CD14-positive monocyte (primary cell): ENCODE measurements at regions not wholly inside any gene's neighbourhood (a gene's known extent, or its start where the extent isn't known, plus 50 kb on each side); places are given as distances from the start of the nearest gene placed in this dataset.

ENCODE experiments used
- DNase-seq, 3 donors: peaks; one replicate each; pipeline ENCODE4 v3.0.0-alpha.2; 2011 to 2022
- H2AFZ ChIP-seq: 2 replicates; pipeline ENCODE4 v1.6.0; 2012; ENCODE audit warnings: mild to moderate bottlenecking, low read depth, low read length, inconsistent platforms; ENCODE audit not compliant: insufficient read depth, poor library complexity, severe bottlenecking
- H3K27ac ChIP-seq, 2 donors: 1 replicate in 1 of 2; 2 replicates in 1 of 2; pipeline ENCODE4 v1.5.1; 2012 to 2013; ENCODE audit warnings: low read length in 2 of 2, control low read depth in 1 of 2, inconsistent platforms in 1 of 2, low read depth in 1 of 2, mild to moderate bottlenecking in 1 of 2
- H3K27me3 ChIP-seq, 2 donors: one replicate each; pipeline versions ENCODE4 v1.6.0 to v1.6.1; 2011 to 2013; ENCODE audit warnings: low read length in 2 of 2; ENCODE audit not compliant: control insufficient read depth in 2 of 2, insufficient read depth in 2 of 2
- H3K36me3 ChIP-seq, 2 donors: replicated peaks in 1 of 2; 1 replicate in 1 of 2; 2 replicates in 1 of 2; pipeline versions ENCODE4 v1.5.1 to v1.6.1; 2012 to 2013; ENCODE audit warnings: low read length in 2 of 2, control low read depth in 1 of 2, inconsistent platforms in 1 of 2, mild to moderate bottlenecking in 1 of 2; ENCODE audit not compliant: insufficient read depth in 2 of 2, control insufficient read depth in 1 of 2
- H3K4me1 ChIP-seq, 2 donors: 1 replicate in 1 of 2; 2 replicates in 1 of 2; pipeline versions ENCODE4 v1.5.1 to v1.6.1; 2012 to 2013; ENCODE audit warnings: low read length in 2 of 2, control low read depth in 1 of 2, inconsistent platforms in 1 of 2, mild to moderate bottlenecking in 1 of 2, moderate library complexity in 1 of 2; ENCODE audit not compliant: insufficient read depth in 2 of 2, control insufficient read depth in 1 of 2
- H3K4me2 ChIP-seq: replicated peaks from 2 replicates; pipeline ENCODE3; 2012; ENCODE audit warnings: low read length, moderate library complexity, mild to moderate bottlenecking; ENCODE audit not compliant: poor library complexity, severe bottlenecking; ENCODE audit errors: extremely low read depth
- H3K4me3 ChIP-seq, 3 experiments: fragments of 200-600 bp in 1 of 3; sonication (generic) in 1 of 3; replicated peaks in 1 of 3; 1 replicate in 2 of 3; 2 replicates in 1 of 3; pipeline ENCODE4 v1.5.1; 2011 to 2013; ENCODE audit warnings: low read length in 3 of 3, mild to moderate bottlenecking in 3 of 3, control low read depth in 2 of 3, low read depth in 2 of 3, inconsistent platforms in 1 of 3, moderate library complexity in 1 of 3
- H3K79me2 ChIP-seq: 2 replicates; pipeline ENCODE4 v1.6.0; 2012; ENCODE audit warnings: mild to moderate bottlenecking, control low read depth, inconsistent platforms, low read length, moderate library complexity; ENCODE audit not compliant: insufficient read depth
- H3K9ac ChIP-seq: 2 replicates; pipeline ENCODE4 v1.6.0; 2017; ENCODE audit warnings: low read length, mild to moderate bottlenecking; ENCODE audit not compliant: insufficient read depth, poor library complexity, severe bottlenecking
- H3K9me3 ChIP-seq, 2 donors: replicated peaks in 1 of 2; 1 replicate in 1 of 2; 2 replicates in 1 of 2; pipeline versions ENCODE4 v1.5.1 to v1.6.1; 2012 to 2013; ENCODE audit warnings: low read length in 2 of 2, control low read depth in 1 of 2; ENCODE audit not compliant: control insufficient read depth in 1 of 2, insufficient read depth in 1 of 2
- H4K20me1 ChIP-seq: 2 replicates; pipeline ENCODE4 v1.6.0; 2012; ENCODE audit warnings: mild to moderate bottlenecking, low read length, control low read depth, moderate library complexity; ENCODE audit not compliant: insufficient read depth
- H3K27ac Mint-ChIP-seq, 7 donors: one replicate each; pipeline ENCODE4 v1.8.0; 2020; ENCODE audit warnings: mild to moderate bottlenecking in 7 of 7, mixed read lengths in 7 of 7, moderate library complexity in 6 of 7, inconsistent platforms in 2 of 7
- H3K27me3 Mint-ChIP-seq, 3 donors: one replicate each; pipeline ENCODE4 v1.8.0; 2021 to 2022; ENCODE audit warnings: low read depth in 3 of 3, mild to moderate bottlenecking in 3 of 3, mixed read lengths in 3 of 3, moderate library complexity in 3 of 3, inconsistent platforms in 1 of 3
- H3K36me3 Mint-ChIP-seq, 2 donors: one replicate each; pipeline ENCODE4 v1.8.0; 2020; ENCODE audit warnings: mixed read lengths in 2 of 2, inconsistent platforms in 1 of 2, mild to moderate bottlenecking in 1 of 2
- H3K4me1 Mint-ChIP-seq: one replicate; pipeline ENCODE4 v1.8.0; 2020; ENCODE audit warnings: mild to moderate bottlenecking, mixed read lengths
- H3K4me3 Mint-ChIP-seq, 2 donors: one replicate each; pipeline ENCODE4 v1.8.0; 2020; ENCODE audit warnings: mild to moderate bottlenecking in 2 of 2, mixed read lengths in 2 of 2, moderate library complexity in 1 of 2
- H3K9me3 Mint-ChIP-seq, 7 donors: one replicate each; pipeline ENCODE4 v1.8.0; 2020 to 2022; ENCODE audit warnings: mixed read lengths in 7 of 7, mild to moderate bottlenecking in 6 of 7, moderate library complexity in 6 of 7, inconsistent platforms in 2 of 7
- CTCF ChIP-seq: fragments of 200-600 bp; IDR thresholded peaks from one replicate; pipeline ENCODE4 v1.8.0; 2022; ENCODE audit warnings: antibody characterized with exemption, mild to moderate bottlenecking
- WGBS: methylation state at CpG from one replicate; pipeline ENCODE4 v1.1.5; 2013; ENCODE audit warnings: missing lambda C conversion rate; ENCODE audit not compliant: insufficient coverage; 5-methylcytosine and 5-hydroxymethylcytosine counted together
- intact Hi-C, 2 donors: fragments of 100-400 bp; cut with micrococcal nuclease; formaldehyde crosslinking; loops; one replicate each; pipeline versions ENCODE4 v1.15.0 to v1.15.1; 2023

DNA sequence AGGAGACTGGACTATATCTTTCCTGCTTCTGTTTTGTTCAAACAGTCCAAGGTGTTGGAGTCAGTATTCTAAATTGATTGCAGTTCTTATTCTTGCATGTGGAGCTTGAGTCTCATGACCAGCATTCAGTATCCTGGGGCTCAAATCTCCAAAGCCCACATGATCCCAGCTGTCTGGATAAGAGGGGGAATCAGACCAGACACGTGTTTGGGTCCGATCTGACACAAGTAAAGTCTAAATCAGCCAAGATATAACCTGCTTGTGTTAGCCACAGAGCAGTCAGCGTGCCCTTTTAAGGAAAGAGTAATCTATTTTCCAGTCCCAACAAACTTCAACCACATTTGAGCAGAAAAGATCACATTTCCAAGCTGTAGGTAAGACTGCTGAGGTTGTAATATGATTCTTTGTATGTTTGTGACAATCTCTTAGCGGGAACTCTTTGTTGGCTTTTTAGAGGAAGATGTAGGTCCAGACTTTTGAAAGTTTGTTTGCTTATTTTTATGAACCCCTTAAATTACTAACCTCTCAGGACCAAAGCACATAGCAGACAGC lies 334.6 kb downstream of the SLC4A3 start:
- peaks cover 0 to 23% (median 6%) of the 10 kb centered on the region in 7 donors for H3K9me3 Mint-ChIP-seq
- H3K27me3 Mint-ChIP-seq = peaks cover 0 to 2% (median 0%) of the 10 kb centered on the region in 3 donors
- H3K27ac Mint-ChIP-seq = no peak overlapping the region
- H4K20me1 ChIP-seq = no peaks in the 10 kb centered on the region
- H3K4me1 ChIP-seq = no peaks in the 10 kb centered on the region
- H3K27me3 ChIP-seq = no peaks in the 10 kb centered on the region
- H3K4me2 ChIP-seq = no peak overlapping the region
- no peaks in the 10 kb centered on the region for H3K36me3 ChIP-seq
- DNase-seq = no peak
- H2AFZ ChIP-seq = no peak overlapping the region
- no peak overlapping the region for H3K27ac ChIP-seq
- no peaks in the 10 kb centered on the region for H3K79me2 ChIP-seq
- H3K9me3 ChIP-seq = peaks cover 0 to 4% of the 10 kb centered on the region in 2 donors
- H3K4me3 ChIP-seq = no peak overlapping the region
- no peak for TF ChIP-seq CTCF
- H3K4me3 Mint-ChIP-seq = no peak overlapping the region
- no peak overlapping the region for H3K9ac ChIP-seq
- H3K4me1 Mint-ChIP-seq = no peaks in the 10 kb centered on the region
- H3K36me3 Mint-ChIP-seq = no peaks in the 10 kb centered on the region
- WGBS = 49% methylated on average over 2 of the region's 4 CpGs
- intact Hi-C loops = no loop called here

GRCh38 chr2:219962801-219963200 lies 335.4 kb downstream of the SLC4A3 start:
- Histone ChIP-seq H3K4me3 (no peak overlapping the region), H3K79me2 (no peaks in the 10 kb centered on the region), H3K4me1 (no peaks in the 10 kb centered on the region), H3K9ac (no peak overlapping the region), H3K27ac (no peak overlapping the region), H3K36me3 (no peaks in the 10 kb centered on the region), H2AFZ (no peak overlapping the region), H3K4me2 (no peak overlapping the region), H3K9me3 (peaks cover 0 to 5% of the 10 kb centered on the region in 2 donors), H4K20me1 (no peaks in the 10 kb centered on the region), H3K27me3 (no peaks in the 10 kb centered on the region)
- H3K27ac Mint-ChIP-seq = no peak overlapping the region
- no peak for DNase-seq
- no peaks in the 10 kb centered on the region for H3K36me3 Mint-ChIP-seq
- H3K4me3 Mint-ChIP-seq = no peak overlapping the region
- H3K4me1 Mint-ChIP-seq = no peaks in the 10 kb centered on the region
- no CpG with 5 or more reads among the region's 2 CpGs for WGBS
- TF ChIP-seq CTCF = no peak
- H3K9me3 Mint-ChIP-seq = peaks cover 0 to 23% (median 4%) of the 10 kb centered on the region in 7 donors
- H3K27me3 Mint-ChIP-seq = peaks cover 0 to 2% (median 1%) of the 10 kb centered on the region in 3 donors
- intact Hi-C loops = no loop called here
